Spleen (tissue), 11 donors: ENCODE measurements at regions not wholly inside any gene's neighbourhood (a gene's known extent, or its start where the extent isn't known, plus 50 kb on each side); places are given as distances from the start of the nearest gene placed in this dataset.

ENCODE experiments used
- DNase-seq: peaks from one replicate; pipeline ENCODE4 v3.0.0-alpha.2; 2020
- H3K27ac ChIP-seq, 8 donors: fragments of 200-600 bp; sonication (generic) in 7 of 8; 1 replicate in 4 of 8; 2 replicates in 4 of 8; pipeline versions ENCODE4 v1.5.0 to v1.8.0; 2016 to 2021; ENCODE audit warnings: inconsistent platforms in 4 of 8, mild to moderate bottlenecking in 4 of 8, moderate library complexity in 1 of 8
- H3K27me3 ChIP-seq, 7 donors: fragments of 200-600 bp; sonication (generic) in 6 of 7; replicated peaks in 1 of 7; 1 replicate in 4 of 7; 2 replicates in 3 of 7; pipeline versions ENCODE4 v1.5.0 to v1.8.0; 2016 to 2021; ENCODE audit warnings: inconsistent platforms in 3 of 7, mild to moderate bottlenecking in 1 of 7
- H3K36me3 ChIP-seq, 6 donors: fragments of 200-600 bp; sonication (generic) in 5 of 6; 1 replicate in 4 of 6; 2 replicates in 2 of 6; pipeline versions ENCODE4 v1.5.0 to v1.8.0; 2016 to 2021; ENCODE audit warnings: inconsistent platforms in 2 of 6
- H3K4me1 ChIP-seq, 6 donors: fragments of 200-600 bp; sonication (generic) in 5 of 6; 1 replicate in 3 of 6; 2 replicates in 3 of 6; pipeline versions ENCODE4 v1.5.0 to v1.8.0; 2016 to 2021; ENCODE audit warnings: inconsistent platforms in 3 of 6
- H3K4me3 ChIP-seq, 8 donors: fragments of 200-600 bp; sonication (generic) in 7 of 8; 1 replicate in 4 of 8; 2 replicates in 4 of 8; pipeline versions ENCODE4 v1.5.0 to v1.8.0; 2016 to 2021; ENCODE audit warnings: inconsistent platforms in 4 of 8, mild to moderate bottlenecking in 4 of 8, moderate library complexity in 2 of 8
- H3K9me3 ChIP-seq, 8 donors: fragments of 200-600 bp; sonication (generic) in 7 of 8; 1 replicate in 4 of 8; 2 replicates in 4 of 8; pipeline versions ENCODE4 v1.5.0 to v1.8.0; 2016 to 2021; ENCODE audit warnings: inconsistent platforms in 4 of 8
- POLR2A ChIP-seq, 3 donors: fragments of 450-650 bp; IDR thresholded peaks; one replicate each; pipeline ENCODE4 v1.5.1; 2017; ENCODE audit warnings: antibody characterized with exemption in 3 of 3, mild to moderate bottlenecking in 1 of 3
- POLR2AphosphoS5 ChIP-seq, 3 donors: sonication (generic); formaldehyde crosslinking; IDR thresholded peaks; one replicate each; pipeline ENCODE4 v1.5.1; 2017; ENCODE audit warnings: antibody characterized with exemption in 3 of 3
- WGBS, 5 donors: extraction: QIAGEN DNeasy Blood & Tissue Kit in 3 of 5; methylation state at CpG; one replicate each; pipeline versions ENCODE4 v1.1.5 to v1.1.7; 2013 to 2018; 5-methylcytosine and 5-hydroxymethylcytosine counted together
- intact Hi-C: fragments of 100-400 bp; cut with DNase I; formaldehyde crosslinking; loops from one replicate; pipeline ENCODE4 v1.15.0; 2023; ENCODE audit warnings: low total_unique reads
- TF ChIP-seq, protein P1 (sequence below), 11 experiments: fragments of 200-600 bp in 7 of 11; fragments of 450-650 bp in 4 of 11; sonication (generic) in 4 of 11; IDR thresholded peaks in 8 of 11; conservative IDR thresholded peaks in 3 of 11; 1 replicate in 7 of 11; 2 replicates in 4 of 11; pipeline versions ENCODE4 v1.4.0 to v1.8.0; 2016 to 2021; ENCODE audit warnings: antibody characterized with exemption in 11 of 11, inconsistent platforms in 4 of 11, mild to moderate bottlenecking in 1 of 11
- donor health status: healthy with polysubstance abuse.
- donor health status: DM: no; HTN: no; CAD: no; lungs with moderate emphysema.
- donor health status: DM: no; HTN: no; CAD: no.
- donor health status: Bipolar disorder and iron deficiency.
- donor health status: healthy.
- donor health status: DM: no; HTN: no; CAD: no.
- donor health status: DM: yes; HTN: yes; CAD: no.

DNA sequence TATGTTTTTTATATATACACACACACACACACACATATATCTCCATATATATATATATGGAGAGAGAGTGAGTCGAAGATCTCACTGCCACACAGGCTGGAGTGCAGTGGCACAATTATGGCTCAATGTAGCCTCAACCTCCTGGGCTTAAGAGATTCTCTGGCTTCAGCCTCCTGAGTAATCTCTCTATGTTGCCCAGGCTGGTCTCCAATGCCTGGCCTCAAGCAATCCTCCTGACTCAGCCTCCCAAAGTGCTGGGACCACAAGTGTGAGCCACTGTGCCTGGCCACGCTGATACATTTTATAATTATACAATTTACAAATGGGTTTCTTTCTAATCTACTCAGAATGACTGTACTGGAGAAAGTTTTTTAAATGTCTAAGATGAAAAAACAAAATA lies 664.2 kb downstream of the PTPRC start:
- Histone ChIP-seq H3K27ac (no peak overlapping the region), H3K4me1 (no peaks in the 10 kb centered on the region), H3K4me3 (no peak overlapping the region), H3K27me3 (no peaks in the 10 kb centered on the region), H3K9me3 (no peaks in the 10 kb centered on the region), H3K36me3 (no peaks in the 10 kb centered on the region)
- TF ChIP-seq, protein P1, sequence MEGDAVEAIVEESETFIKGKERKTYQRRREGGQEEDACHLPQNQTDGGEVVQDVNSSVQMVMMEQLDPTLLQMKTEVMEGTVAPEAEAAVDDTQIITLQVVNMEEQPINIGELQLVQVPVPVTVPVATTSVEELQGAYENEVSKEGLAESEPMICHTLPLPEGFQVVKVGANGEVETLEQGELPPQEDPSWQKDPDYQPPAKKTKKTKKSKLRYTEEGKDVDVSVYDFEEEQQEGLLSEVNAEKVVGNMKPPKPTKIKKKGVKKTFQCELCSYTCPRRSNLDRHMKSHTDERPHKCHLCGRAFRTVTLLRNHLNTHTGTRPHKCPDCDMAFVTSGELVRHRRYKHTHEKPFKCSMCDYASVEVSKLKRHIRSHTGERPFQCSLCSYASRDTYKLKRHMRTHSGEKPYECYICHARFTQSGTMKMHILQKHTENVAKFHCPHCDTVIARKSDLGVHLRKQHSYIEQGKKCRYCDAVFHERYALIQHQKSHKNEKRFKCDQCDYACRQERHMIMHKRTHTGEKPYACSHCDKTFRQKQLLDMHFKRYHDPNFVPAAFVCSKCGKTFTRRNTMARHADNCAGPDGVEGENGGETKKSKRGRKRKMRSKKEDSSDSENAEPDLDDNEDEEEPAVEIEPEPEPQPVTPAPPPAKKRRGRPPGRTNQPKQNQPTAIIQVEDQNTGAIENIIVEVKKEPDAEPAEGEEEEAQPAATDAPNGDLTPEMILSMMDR (IDR thresholded peaks at IDR 0.05 in 8 of 11, conservative IDR thresholded peaks at IDR 0.05 in 3 of 11) = no peak
- no peak for TF ChIP-seq POLR2A (IDR thresholded peaks at IDR 0.05)
- no peak for TF ChIP-seq POLR2AphosphoS5 (IDR thresholded peaks at IDR 0.05)
- DNase-seq = no peak
- WGBS, 5 donors = 89 to 96% (median 92%) methylated on average over 2 of the region's 2 CpGs
- intact Hi-C loops = no loop called here

GRCh38 chr1:199305053-199305452 lies 666.2 kb downstream of the PTPRC start:
- 68 to 89% (median 83%) methylated on average over 2 of the region's 2 CpGs for WGBS, 5 donors

GRCh38 chr1:199307496-199308264 lies 668.8 kb downstream of the PTPRC start:
- DNase-seq = no peak

More at GRCh38 chr1:199305053-199305452, 666.2 kb downstream of the PTPRC start:
- no peak for DNase-seq
- H3K27ac ChIP-seq = no peak overlapping the region
- TF ChIP-seq POLR2A (IDR thresholded peaks at IDR 0.05) (no peak), POLR2AphosphoS5 (IDR thresholded peaks at IDR 0.05) (no peak)
- TF ChIP-seq, protein P1 (IDR thresholded peaks at IDR 0.05 in 8 of 11, conservative IDR thresholded peaks at IDR 0.05 in 3 of 11) = no peak
- H3K4me1 ChIP-seq = no peaks in the 10 kb centered on the region
- no peak overlapping the region for H3K4me3 ChIP-seq
- no peaks in the 10 kb centered on the region for H3K36me3 ChIP-seq
- H3K27me3 ChIP-seq = no peaks in the 10 kb centered on the region
- H3K9me3 ChIP-seq = no peaks in the 10 kb centered on the region
- intact Hi-C loops = no loop called here

DNA sequence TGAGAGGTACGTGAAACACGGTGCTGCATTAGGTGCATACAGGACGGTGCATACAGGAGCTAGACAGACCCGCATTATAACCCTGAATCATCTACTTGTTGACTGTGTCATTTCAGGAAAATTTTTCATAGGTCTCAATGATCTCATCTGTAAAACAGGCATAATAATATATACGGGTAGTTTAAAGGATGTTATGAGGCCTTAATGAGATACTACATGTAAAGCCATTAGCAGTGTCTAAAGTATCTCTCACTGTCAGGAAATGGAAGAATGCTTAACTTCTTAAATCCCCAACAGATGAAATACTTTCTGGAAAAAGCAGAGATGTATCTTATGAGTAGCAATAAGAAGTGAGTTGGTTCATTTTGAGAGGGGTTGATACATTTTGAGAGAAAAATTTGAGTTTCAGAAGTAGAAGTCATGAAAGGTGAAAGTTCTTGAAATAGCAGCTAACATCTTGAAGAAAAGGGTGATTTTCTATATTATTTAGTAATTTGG lies 669.6 kb downstream of the PTPRC start:
- no peak overlapping the region for H3K4me3 ChIP-seq
- H3K27ac ChIP-seq = no peak overlapping the region
- no peak for TF ChIP-seq POLR2A (IDR thresholded peaks at IDR 0.05)
- H3K9me3 ChIP-seq = no peaks in the 10 kb centered on the region
- WGBS, 5 donors = 59 to 89% (median 79%) methylated on average over 5 of the region's 5 CpGs
- no peaks in the 10 kb centered on the region for H3K36me3 ChIP-seq
- no peaks in the 10 kb centered on the region for H3K27me3 ChIP-seq
- no peak for DNase-seq
- peaks cover 0 to 11% (median 0%) of the 10 kb centered on the region in 6 donors for H3K4me1 ChIP-seq
- intact Hi-C loops = no loop called here

More at GRCh38 chr1:199307496-199308264, 668.8 kb downstream of the PTPRC start:
- TF ChIP-seq POLR2AphosphoS5 (IDR thresholded peaks at IDR 0.05) = no peak
- TF ChIP-seq, protein P1 (IDR thresholded peaks at IDR 0.05 in 8 of 11, conservative IDR thresholded peaks at IDR 0.05 in 3 of 11) = no peak
- TF ChIP-seq POLR2A (IDR thresholded peaks at IDR 0.05) = no peak
- Histone ChIP-seq H3K27ac (no peak overlapping the region), H3K36me3 (no peaks in the 10 kb centered on the region), H3K9me3 (no peaks in the 10 kb centered on the region), H3K4me1 (peaks cover 0 to 5% (median 0%) of the 10 kb centered on the region in 6 donors), H3K4me3 (no peak overlapping the region), H3K27me3 (no peaks in the 10 kb centered on the region)
- intact Hi-C loops = no loop called here
- WGBS, 5 donors = 76 to 90% (median 81%) methylated on average over 6 of the region's 6 CpGs
